SK-N-SH (cell line): ENCODE measurements at regions not wholly inside any gene's neighbourhood (a gene's known extent, or its start where the extent isn't known, plus 50 kb on each side); places are given as distances from the start of the nearest gene placed in this dataset.

ENCODE experiments used
- CTCF ChIA-PET: fragments of 300-600, 350-600 bp; formaldehyde crosslinking; extraction: SDS; loops from one replicate; lab custom pipeline; 2021; lab: Yijun Ruan, JAX
- POLR2A ChIA-PET: fragments of 350-600 bp; sonication (Branson Sonifier 250); formaldehyde crosslinking; extraction: SDS; loops from one replicate; lab custom pipeline; 2020; ENCODE audit warnings: antibody characterized with exemption, inconsistent platforms; lab: Yijun Ruan, JAX
- DNase-seq: peaks from one replicate; pipeline ENCODE4 v3.0.0; 2012
- H2AFZ ChIP-seq: fragments of 200-600 bp; sonication (generic); 2 replicates; pipeline ENCODE4 v1.8.1; 2016; ENCODE audit warnings: antibody characterized with exemption, mild to moderate bottlenecking, low read depth
- H3F3A ChIP-seq: fragments of 200-600 bp; sonication (generic); replicated peaks from 2 replicates; pipeline ENCODE3; 2016; ENCODE audit warnings: antibody characterized with exemption, mild to moderate bottlenecking; ENCODE audit not compliant: insufficient read depth
- H3K27ac ChIP-seq, 2 experiments: fragments of 200-500 bp in 1 of 2; fragments of 200-600 bp in 1 of 2; sonication (Bioruptor generic) in 1 of 2; sonication (generic), shearing (Covaris generic) in 1 of 2; 2 replicates each; pipeline versions ENCODE4 v1.5.1 to v1.6.1; 2014 to 2016; ENCODE audit warnings: low read depth in 2 of 2, inconsistent platforms in 1 of 2, low read length in 1 of 2, mild to moderate bottlenecking in 1 of 2, mixed read lengths in 1 of 2
- H3K27me3 ChIP-seq: fragments of 200-600 bp; sonication (generic), shearing (Covaris generic); 2 replicates; pipeline ENCODE4 v1.6.1; 2016; ENCODE audit warnings: mixed run types; ENCODE audit not compliant: insufficient read depth
- H3K36me3 ChIP-seq, 2 experiments: fragments of 200-500 bp in 1 of 2; fragments of 200-600 bp in 1 of 2; sonication (Bioruptor generic) in 1 of 2; sonication (generic) in 1 of 2; replicated peaks in 1 of 2; 2 replicates each; pipeline versions ENCODE3 to v1.5.1; 2014 to 2016; ENCODE audit warnings: low read length in 1 of 2, mild to moderate bottlenecking in 1 of 2; ENCODE audit not compliant: insufficient read depth in 2 of 2, control insufficient read depth in 1 of 2
- H3K4me1 ChIP-seq, 2 experiments: fragments of 200-500 bp in 1 of 2; fragments of 200-600 bp in 1 of 2; sonication (Bioruptor generic) in 1 of 2; sonication (generic), shearing (Covaris generic) in 1 of 2; 2 replicates each; pipeline versions ENCODE4 v1.5.1 to v1.6.1; 2014 to 2016; ENCODE audit warnings: low read depth in 1 of 2, low read length in 1 of 2, mixed run types in 1 of 2; ENCODE audit not compliant: insufficient read depth in 2 of 2, control insufficient read depth in 1 of 2
- H3K4me2 ChIP-seq: fragments of 200-600 bp; sonication (generic), shearing (Covaris generic); 2 replicates; pipeline ENCODE4 v1.6.1; 2017; ENCODE audit warnings: mixed run types
- H3K4me3 ChIP-seq, 2 experiments: fragments of 200-500 bp in 1 of 2; fragments of 200-600 bp in 1 of 2; sonication (Bioruptor generic) in 1 of 2; sonication (generic), shearing (Covaris generic) in 1 of 2; 2 replicates each; pipeline versions ENCODE4 v1.5.1 to v1.8.1; 2014 to 2016; ENCODE audit warnings: low read depth in 2 of 2, inconsistent platforms in 1 of 2, low read length in 1 of 2, mild to moderate bottlenecking in 1 of 2, mixed read lengths in 1 of 2, moderate library complexity in 1 of 2
- H3K79me2 ChIP-seq: fragments of 200-600 bp; sonication (generic); 2 replicates; pipeline ENCODE4 v1.8.1; 2017; ENCODE audit warnings: mild to moderate bottlenecking; ENCODE audit not compliant: insufficient read depth
- H3K9ac ChIP-seq: fragments of 200-600 bp; sonication (generic); 2 replicates; pipeline ENCODE4 v1.6.1; 2017; ENCODE audit warnings: mixed run types
- H3K9me2 ChIP-seq: fragments of 200-600 bp; sonication (generic); 2 replicates; pipeline ENCODE4 v1.6.1; 2017; ENCODE audit warnings: mixed run types
- H3K9me3 ChIP-seq: fragments of 200-600 bp; sonication (generic); 2 replicates; pipeline ENCODE4 v1.6.1; 2017; ENCODE audit warnings: mixed run types, mild to moderate bottlenecking, moderate library complexity
- H4K20me1 ChIP-seq: fragments of 200-600 bp; sonication (generic); 2 replicates; pipeline ENCODE4 v1.6.1; 2017; ENCODE audit warnings: mild to moderate bottlenecking, mixed run types; ENCODE audit not compliant: insufficient read depth
- ELF1 ChIP-seq: IDR thresholded peaks from 2 replicates; pipeline ENCODE4 v1.4.0; 2012
- EP300 ChIP-seq, 2 experiments: IDR thresholded peaks; 2 replicates each; pipeline versions ENCODE4 v1.4.0 to v1.6.1; 2012; ENCODE audit warnings: borderline replicate concordance in 1 of 2, low read depth in 1 of 2, low read length in 1 of 2
- EZH2phosphoT487 ChIP-seq: fragments of 200-600 bp; sonication (generic); IDR thresholded peaks from 2 replicates; pipeline ENCODE4 v1.6.1; 2017; ENCODE audit warnings: low read depth, mixed run types, mild to moderate bottlenecking, antibody characterized with exemption, moderate library complexity, borderline replicate concordance
- FOSL2 ChIP-seq: IDR thresholded peaks from 2 replicates; pipeline ENCODE4 v1.4.0; 2012; ENCODE audit warnings: low read depth, mild to moderate bottlenecking, moderate library complexity, borderline replicate concordance
- FOXJ3 ChIP-seq: sonication (generic); formaldehyde crosslinking; IDR thresholded peaks from 2 replicates; pipeline ENCODE4 v1.5.1; 2020; ENCODE audit warnings: mild to moderate bottlenecking, missing genetic modification reagents
- JUND ChIP-seq: IDR thresholded peaks from 2 replicates; pipeline ENCODE4 v1.4.0; 2012
- MEF2A ChIP-seq: IDR thresholded peaks from 2 replicates; pipeline ENCODE4 v1.4.0; 2012; ENCODE audit warnings: low read depth, borderline replicate concordance
- MXI1 ChIP-seq: IDR thresholded peaks from 2 replicates; pipeline ENCODE4 v1.6.1; 2012; ENCODE audit warnings: mild to moderate bottlenecking, low read depth, low read length, improper control_type of control experiment
- PBX3 ChIP-seq: IDR thresholded peaks from 2 replicates; pipeline ENCODE4; 2012
- RCOR1 ChIP-seq: fragments of 150-350 bp; IDR thresholded peaks from 2 replicates; pipeline ENCODE4 v1.6.1; 2017; ENCODE audit warnings: antibody characterized with exemption, low read length
- REST ChIP-seq: IDR thresholded peaks from 2 replicates; pipeline ENCODE4 v1.6.1; 2012; ENCODE audit warnings: mild to moderate bottlenecking, low read depth, low read length, moderate library complexity
- RXRA ChIP-seq: IDR thresholded peaks from 2 replicates; pipeline ENCODE4 v1.4.0; 2012; ENCODE audit warnings: low read depth, mild to moderate bottlenecking, borderline replicate concordance
- TAF1 ChIP-seq: IDR thresholded peaks from 2 replicates; pipeline ENCODE4 v1.6.1; 2012; ENCODE audit warnings: low read depth, mild to moderate bottlenecking, low read length, moderate library complexity, borderline replicate concordance
- TEAD4 ChIP-seq: IDR thresholded peaks from 2 replicates; pipeline ENCODE4 v1.4.0; 2012; ENCODE audit warnings: mild to moderate bottlenecking, borderline replicate concordance; ENCODE audit not compliant: insufficient read depth
- WGBS: methylation state at CpG from one replicate; pipeline ENCODE4 v1.1.6; 2017; ENCODE audit warnings: low lambda C conversion rate; 5-methylcytosine and 5-hydroxymethylcytosine counted together
- TF ChIP-seq, protein P1 (sequence below): fragments of 150-350 bp; IDR thresholded peaks from 2 replicates; pipeline ENCODE4 v1.6.1; 2016; ENCODE audit warnings: mild to moderate bottlenecking, low read depth, low read length
- TF ChIP-seq, protein P2 (sequence below): IDR thresholded peaks from 2 replicates; pipeline ENCODE4 v1.4.0; 2012; ENCODE audit warnings: low read depth, borderline replicate concordance

DNA sequence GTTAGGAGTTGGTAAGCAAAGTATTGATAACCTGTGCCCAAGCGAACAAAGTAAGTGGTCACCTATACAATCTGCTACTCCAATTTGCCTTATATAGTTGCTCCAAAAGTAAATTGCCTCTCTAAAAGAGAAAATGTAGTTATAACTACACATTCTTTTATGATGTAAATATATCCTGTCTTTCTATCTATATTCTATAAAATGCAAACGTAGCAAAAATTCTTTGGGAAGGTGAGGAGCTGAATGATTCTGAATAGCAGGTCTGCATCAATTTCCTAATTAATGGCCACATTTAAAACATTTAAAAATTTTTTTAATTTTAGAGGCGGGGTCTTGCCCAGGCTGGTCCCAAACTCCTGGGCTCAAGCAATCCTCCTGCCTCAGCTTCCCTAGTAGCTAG lies 64.2 kb upstream of the ASIP start:
- Histone ChIP-seq H3K9me2 (no peaks in the 10 kb centered on the region), H4K20me1 (no peaks in the 10 kb centered on the region), H3K4me2 (no peak overlapping the region), H3K36me3 (no peaks in the 10 kb centered on the region), H3F3A (no peaks in the 10 kb centered on the region), H3K9me3 (no peaks in the 10 kb centered on the region), H3K27ac (no peak overlapping the region), H2AFZ (no peak overlapping the region), H3K79me2 (no peaks in the 10 kb centered on the region), H3K4me1 (no peaks in the 10 kb centered on the region), H3K4me3 (no peak overlapping the region), H3K9ac (no peak overlapping the region), H3K27me3 (no peaks in the 10 kb centered on the region)
- ChIA-PET POLR2A (no interaction called here), CTCF (interaction anchor here (1.0 to 4.0 kb wide), 3 partner anchors 14 to 136 kb away, joined by 3 to 22 read pairs (median 3); no protein-coding TSS in a partner anchor)
- WGBS, result 74% methylated on average over 3 of the region's 3 CpGs
- no peak for DNase-seq
- TF ChIP-seq RXRA, result no peak
- no peak for TF ChIP-seq TEAD4
- no peak for TF ChIP-seq ELF1
- TF ChIP-seq PBX3, result no peak
- TF ChIP-seq EZH2phosphoT487, result no peak
- no peak for TF ChIP-seq FOSL2
- TF ChIP-seq REST, result no peak
- no peak for TF ChIP-seq FOXJ3
- TF ChIP-seq EP300 (IDR thresholded peaks at IDR 0.05; ENCODE audit: borderline replicate concordance in 1 of 2, low read depth in 1 of 2, low read length in 1 of 2), result no peak
- no peak for TF ChIP-seq MXI1
- no peak for TF ChIP-seq JUND

GRCh38 chr20:34179637-34180360 lies 61.4 kb upstream of the ASIP start:
- H3K9ac ChIP-seq, result no peak overlapping the region
- H3K4me2 ChIP-seq, result no peak overlapping the region
- H3K9me2 ChIP-seq, result no peaks in the 10 kb centered on the region
- POLR2A ChIA-PET, result no interaction called here
- peaks cover 11% of the 10 kb centered on the region for H3K27me3 ChIP-seq
- no peaks in the 10 kb centered on the region for H3F3A ChIP-seq
- WGBS, result 75% methylated on average over 8 of the region's 8 CpGs
- H2AFZ ChIP-seq, result no peak overlapping the region
- no peak for DNase-seq
- H3K4me1 ChIP-seq, result no peaks in the 10 kb centered on the region
- H3K9me3 ChIP-seq, result no peaks in the 10 kb centered on the region
- no peaks in the 10 kb centered on the region for H3K79me2 ChIP-seq
- H3K27ac ChIP-seq, result no peak overlapping the region
- CTCF ChIA-PET, result interaction anchor here (3.2 to 4.0 kb wide), 2 partner anchors 11 kb away, joined by 10 to 22 read pairs; no protein-coding TSS in a partner anchor
- H3K36me3 ChIP-seq, result no peaks in the 10 kb centered on the region
- no peaks in the 10 kb centered on the region for H4K20me1 ChIP-seq
- H3K4me3 ChIP-seq, result no peak overlapping the region
- TF ChIP-seq, protein P1, sequence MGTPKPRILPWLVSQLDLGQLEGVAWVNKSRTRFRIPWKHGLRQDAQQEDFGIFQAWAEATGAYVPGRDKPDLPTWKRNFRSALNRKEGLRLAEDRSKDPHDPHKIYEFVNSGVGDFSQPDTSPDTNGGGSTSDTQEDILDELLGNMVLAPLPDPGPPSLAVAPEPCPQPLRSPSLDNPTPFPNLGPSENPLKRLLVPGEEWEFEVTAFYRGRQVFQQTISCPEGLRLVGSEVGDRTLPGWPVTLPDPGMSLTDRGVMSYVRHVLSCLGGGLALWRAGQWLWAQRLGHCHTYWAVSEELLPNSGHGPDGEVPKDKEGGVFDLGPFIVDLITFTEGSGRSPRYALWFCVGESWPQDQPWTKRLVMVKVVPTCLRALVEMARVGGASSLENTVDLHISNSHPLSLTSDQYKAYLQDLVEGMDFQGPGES, result no peak
- TF ChIP-seq FOSL2, result no peak
- no peak for TF ChIP-seq MEF2A
- TF ChIP-seq, protein P2, sequence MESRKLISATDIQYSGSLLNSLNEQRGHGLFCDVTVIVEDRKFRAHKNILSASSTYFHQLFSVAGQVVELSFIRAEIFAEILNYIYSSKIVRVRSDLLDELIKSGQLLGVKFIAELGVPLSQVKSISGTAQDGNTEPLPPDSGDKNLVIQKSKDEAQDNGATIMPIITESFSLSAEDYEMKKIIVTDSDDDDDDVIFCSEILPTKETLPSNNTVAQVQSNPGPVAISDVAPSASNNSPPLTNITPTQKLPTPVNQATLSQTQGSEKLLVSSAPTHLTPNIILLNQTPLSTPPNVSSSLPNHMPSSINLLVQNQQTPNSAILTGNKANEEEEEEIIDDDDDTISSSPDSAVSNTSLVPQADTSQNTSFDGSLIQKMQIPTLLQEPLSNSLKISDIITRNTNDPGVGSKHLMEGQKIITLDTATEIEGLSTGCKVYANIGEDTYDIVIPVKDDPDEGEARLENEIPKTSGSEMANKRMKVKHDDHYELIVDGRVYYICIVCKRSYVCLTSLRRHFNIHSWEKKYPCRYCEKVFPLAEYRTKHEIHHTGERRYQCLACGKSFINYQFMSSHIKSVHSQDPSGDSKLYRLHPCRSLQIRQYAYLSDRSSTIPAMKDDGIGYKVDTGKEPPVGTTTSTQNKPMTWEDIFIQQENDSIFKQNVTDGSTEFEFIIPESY, result no peak
- TF ChIP-seq RCOR1, result no peak
- TF ChIP-seq TAF1, result no peak
